HG02610 (cell line): ENCODE measurements at regions not wholly inside any gene's neighbourhood (a gene's known extent, or its start where the extent isn't known, plus 50 kb on each side); places are given as distances from the start of the nearest gene placed in this dataset.
"Not testable (repeated sequence)": the region's sequence is repeated elsewhere in the genome, so short reads cannot be mapped to it uniquely, and the experiment has no call there.

Experiments
- ATAC-seq: cut with Tn5 transposase; IDR thresholded peaks from one replicate; pipeline ENCODE4 v1.9.1; 2021; ENCODE audit warnings: mild to moderate bottlenecking, moderate library complexity; ENCODE audit not compliant: unreplicated experiment

GRCh38 chr9:107592424-107592823, 102.9 kb upstream of the KLF4 start:
- ATAC-seq, result no peak

GRCh38 chr9:107591781-107592180, 102.2 kb upstream of the KLF4 start:
- ATAC-seq, result no peak

- ATAC-seq, result no peak
Observed at GRCh38 chr9:107588393-107588792, 98.8 kb upstream of the KLF4 start.

GRCh38 chr9:107587191-107587963, 97.8 kb upstream of the KLF4 start:
- no peak for ATAC-seq

- ATAC-seq, result no peak
Observed at GRCh38 chr9:107586493-107586892, 96.9 kb upstream of the KLF4 start.

GRCh38 chr9:107585465-107585864, 95.9 kb upstream of the KLF4 start:
- ATAC-seq, result no peak

GRCh38 chr9:107584944-107585343, 95.4 kb upstream of the KLF4 start:
- ATAC-seq, result no peak

GRCh38 chr9:107584186-107584585, 94.6 kb upstream of the KLF4 start:
- ATAC-seq, result no peak

- ATAC-seq, result no peak
Observed at GRCh38 chr9:107577140-107577776, 87.7 kb upstream of the KLF4 start.

- no peak for ATAC-seq
Observed at GRCh38 chr9:107571148-107571547, 81.6 kb upstream of the KLF4 start.

GRCh38 chr9:107569174-107569573, 79.6 kb upstream of the KLF4 start:
- ATAC-seq, result no peak

- ATAC-seq, result not testable (repeated sequence)
Observed at GRCh38 chr9:107568406-107568805, 78.8 kb upstream of the KLF4 start.

GRCh38 chr9:107567462-107567861, 77.9 kb upstream of the KLF4 start:
- ATAC-seq, result no peak

- ATAC-seq, result no peak
Observed at GRCh38 chr9:107566611-107567061, 77.1 kb upstream of the KLF4 start.

- ATAC-seq, result no peak
Observed at GRCh38 chr9:107562798-107563197, 73.2 kb upstream of the KLF4 start.

GRCh38 chr9:107559494-107560086, 70.0 kb upstream of the KLF4 start:
- ATAC-seq, result no peak

- no peak for ATAC-seq
Observed at GRCh38 chr9:107557236-107557990, 67.8 kb upstream of the KLF4 start.

GRCh38 chr9:107554636-107555035, 65.1 kb upstream of the KLF4 start:
- no peak for ATAC-seq

GRCh38 chr9:107548298-107549142, 59.0 kb upstream of the KLF4 start:
- ATAC-seq, result no peak

- ATAC-seq, result no peak
Observed at GRCh38 chr9:107547772-107548297, 58.3 kb upstream of the KLF4 start.
